ENCODE measurements at regions not wholly inside any gene's neighbourhood (a gene's known extent, or its start where the extent isn't known, plus 50 kb on each side); places are given as distances from the start of the nearest gene placed in this dataset.

DNA sequence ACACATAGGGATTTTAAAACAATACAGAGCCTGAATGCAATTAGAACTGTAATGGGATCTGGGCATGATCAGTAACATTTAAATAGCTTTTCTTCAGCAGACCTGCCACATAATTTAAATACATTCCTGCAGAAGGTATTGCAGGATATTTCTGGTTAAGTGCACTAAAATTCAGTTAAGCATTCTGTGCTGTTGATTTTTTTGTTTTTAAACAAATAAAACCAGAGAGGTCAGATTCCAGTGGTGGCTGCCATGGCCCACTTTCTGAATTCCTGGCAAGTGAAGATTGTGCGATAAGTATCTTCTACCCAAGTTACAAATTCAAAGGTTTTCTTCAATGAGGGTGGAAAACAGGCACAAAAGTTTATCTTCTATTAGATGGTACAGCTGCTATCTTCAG lies 98.7 kb downstream of the RAP2B start:
- no peaks in the 10 kb centered on the region for H3K27me3 ChIP-seq (replicated peaks)
- in situ Hi-C loops (cut with HindIII; ENCODE audit: low pct_ligation_motif_present, low sequenced_read_pairs), result no loop called here
- no peak overlapping the region for H3K27ac ChIP-seq
- TF ChIP-seq CTCF (IDR thresholded peaks at IDR 0.05; ENCODE audit: low read depth, low read length, missing control alignments), result no peak
- H3K36me3 ChIP-seq (replicated peaks), result no peaks in the 10 kb centered on the region
- H3K4me3 ChIP-seq (ENCODE audit: low read depth, low read length), result no peak overlapping the region
- no peak for DNase-seq

DNA sequence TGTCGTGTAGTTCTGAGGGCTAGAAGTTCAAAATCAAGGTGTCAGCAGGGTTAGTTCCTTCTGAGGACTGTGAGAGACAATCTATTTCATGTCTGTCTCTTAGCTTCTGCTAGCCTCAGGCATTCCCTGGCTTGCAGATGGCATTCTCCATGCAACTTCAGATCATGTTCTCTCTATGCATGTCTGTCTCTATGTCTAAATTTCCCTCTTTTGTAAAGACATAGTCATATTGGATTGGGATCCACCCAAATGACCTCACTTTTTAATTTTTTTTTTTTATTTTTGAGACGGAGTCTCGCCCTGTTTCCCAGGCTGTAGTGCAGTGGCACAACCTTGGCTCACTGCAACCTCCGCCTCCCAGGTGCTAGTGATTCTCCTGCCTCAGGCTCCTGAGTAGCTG lies 104.6 kb downstream of the RAP2B start:
- DNase-seq, result no peak
- no peak for TF ChIP-seq CTCF (IDR thresholded peaks at IDR 0.05; ENCODE audit: low read depth, low read length, missing control alignments)
- no peak overlapping the region for H3K4me3 ChIP-seq (ENCODE audit: low read depth, low read length)
- no peaks in the 10 kb centered on the region for H3K36me3 ChIP-seq (replicated peaks)
- in situ Hi-C loops (cut with HindIII; ENCODE audit: low pct_ligation_motif_present, low sequenced_read_pairs), result no loop called here
- no peak overlapping the region for H3K27ac ChIP-seq
- H3K27me3 ChIP-seq (replicated peaks), result no peaks in the 10 kb centered on the region

GRCh38 chr3:153268564-153269279 lies 106.7 kb downstream of the RAP2B start:
- Histone ChIP-seq H3K36me3 (replicated peaks) (no peaks in the 10 kb centered on the region), H3K4me3 (ENCODE audit: low read depth, low read length) (no peak overlapping the region), H3K27me3 (replicated peaks) (no peaks in the 10 kb centered on the region), H3K27ac (no peak overlapping the region)
- DNase-seq, result no peak
- in situ Hi-C loops (cut with HindIII; ENCODE audit: low pct_ligation_motif_present, low sequenced_read_pairs), result no loop called here
- TF ChIP-seq CTCF (IDR thresholded peaks at IDR 0.05; ENCODE audit: low read depth, low read length, missing control alignments), result no peak

- Histone ChIP-seq H3K4me3 (ENCODE audit: low read depth, low read length) (no peak overlapping the region), H3K36me3 (replicated peaks) (no peaks in the 10 kb centered on the region), H3K27me3 (replicated peaks) (no peaks in the 10 kb centered on the region), H3K27ac (no peak overlapping the region)
- no peak for TF ChIP-seq CTCF (IDR thresholded peaks at IDR 0.05; ENCODE audit: low read depth, low read length, missing control alignments)
- in situ Hi-C loops (cut with HindIII; ENCODE audit: low pct_ligation_motif_present, low sequenced_read_pairs), result no loop called here
- no peak for DNase-seq
Observed at GRCh38 chr3:153269730-153270129, 107.7 kb downstream of the RAP2B start.

- no peak overlapping the region for H3K27ac ChIP-seq
- no peaks in the 10 kb centered on the region for H3K27me3 ChIP-seq (replicated peaks)
- TF ChIP-seq CTCF (IDR thresholded peaks at IDR 0.05; ENCODE audit: low read depth, low read length, missing control alignments), result no peak
- H3K36me3 ChIP-seq (replicated peaks), result no peaks in the 10 kb centered on the region
- in situ Hi-C loops (cut with HindIII; ENCODE audit: low pct_ligation_motif_present, low sequenced_read_pairs), result no loop called here
- H3K4me3 ChIP-seq (ENCODE audit: low read depth, low read length), result no peak overlapping the region
- no peak for DNase-seq
Observed at GRCh38 chr3:153273217-153273616, 111.2 kb downstream of the RAP2B start.
